K562 (cell line): ENCODE measurements at regions not wholly inside any gene's neighbourhood (a gene's known extent, or its start where the extent isn't known, plus 50 kb on each side); places are given as distances from the start of the nearest gene placed in this dataset.

Source experiments
- CAMTA2 ChIP-seq: fragments of 250-450 bp; sonication (Bioruptor Pico); conservative IDR thresholded peaks from 2 replicates; pipeline ENCODE4 v1.5.1; 2022
- CBFA2T2 ChIP-seq: fragments of 450-650 bp; conservative IDR thresholded peaks from 2 replicates; pipeline ENCODE4 v1.6.1; 2017; ENCODE audit warnings: mild to moderate bottlenecking
- HMG20B ChIP-seq: fragments of 250-450 bp; sonication (Bioruptor Pico); IDR thresholded peaks from 2 replicates; pipeline ENCODE4 v1.5.0; 2021; ENCODE audit warnings: mild to moderate bottlenecking
- JUN ChIP-seq, 2 experiments: sonication (generic) in 1 of 2; formaldehyde crosslinking in 1 of 2; IDR thresholded peaks; 2 replicates each; pipeline versions ENCODE4 v1.6.1 to v1.8.0; 2012 to 2022; ENCODE audit warnings: borderline replicate concordance in 2 of 2, mild to moderate bottlenecking in 2 of 2, improper control_type of control experiment in 1 of 2, low read depth in 1 of 2, low read length in 1 of 2, missing genetic modification reagents in 1 of 2
- NFE2L1 ChIP-seq: fragments of 450-650 bp; IDR thresholded peaks from 2 replicates; pipeline ENCODE4 v1.6.1; 2016; ENCODE audit warnings: missing genetic modification characterization, low read depth, mild to moderate bottlenecking, missing compliant biosample characterization, moderate library complexity, borderline replicate concordance
- PHF21A ChIP-seq: fragments of 450-650 bp; IDR thresholded peaks from 2 replicates; pipeline ENCODE4 v1.6.1; 2017; ENCODE audit warnings: low read depth, borderline replicate concordance
- ZNF23 ChIP-seq: fragments of 250-450 bp; sonication (Bioruptor Pico); IDR thresholded peaks from 2 replicates; pipeline ENCODE4 v1.4.0; 2020; ENCODE audit warnings: mild to moderate bottlenecking
- TF ChIP-seq, protein P1 (sequence below): fragments of 150-350 bp; IDR thresholded peaks from 2 replicates; pipeline ENCODE4 v1.6.1; 2014; ENCODE audit warnings: low read depth, mild to moderate bottlenecking, low read length, borderline replicate concordance

DNA sequence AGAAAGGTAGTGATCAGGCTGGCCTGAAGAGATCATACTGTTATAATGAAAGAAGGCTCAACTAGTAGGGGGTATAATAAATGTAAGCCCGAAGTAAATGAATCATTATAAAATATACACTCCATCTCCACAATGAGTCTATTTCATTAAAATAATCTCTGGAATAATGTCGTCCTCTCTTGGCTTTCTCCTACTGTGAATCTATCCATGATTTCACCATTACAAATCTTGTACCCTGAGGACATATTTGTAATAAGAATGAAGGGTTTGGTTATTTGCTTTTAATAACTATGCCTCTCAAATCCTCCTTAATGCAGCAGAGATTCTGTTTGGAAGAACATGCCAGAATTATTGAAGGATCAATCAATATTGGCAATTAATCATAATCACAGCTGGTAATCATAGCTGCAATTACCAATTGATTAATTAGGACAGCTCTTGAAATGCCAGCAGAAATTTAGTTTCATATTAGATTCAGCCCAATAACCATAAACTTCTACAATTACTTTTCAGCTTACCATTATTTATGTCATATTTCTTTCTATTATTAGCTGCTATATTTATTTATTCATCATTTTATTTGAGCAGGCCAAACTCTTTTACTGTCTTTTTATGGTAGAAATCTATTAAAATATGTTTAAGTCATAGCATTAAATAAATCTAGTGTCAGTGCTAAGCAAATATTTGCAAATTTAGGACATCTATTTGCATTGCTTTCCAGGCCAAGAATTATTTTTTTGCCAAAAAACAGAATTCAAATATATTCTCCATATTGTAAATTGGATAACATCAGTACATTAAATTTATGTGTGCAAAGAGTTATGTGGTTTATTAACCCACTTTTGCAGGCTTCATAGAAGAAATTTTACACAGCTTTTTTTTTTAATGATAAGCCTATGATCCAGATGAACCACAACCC is 588.4 kb upstream of the LRRC4C start (continued):
- TF ChIP-seq CAMTA2 (no peak), NFE2L1 (no peak), JUN (IDR thresholded peaks at IDR 0.05; ENCODE audit: borderline replicate concordance, low read depth, low read length) (no peak), JUN (CRISPR knock-in tag; IDR thresholded peaks at IDR 0.05; ENCODE audit: borderline replicate concordance) (no peak), PHF21A (no peak), CBFA2T2 (no peak), HMG20B (CRISPR knock-in tag) (no peak), ZNF23 (CRISPR knock-in tag) (no peak)
- TF ChIP-seq, protein P1, sequence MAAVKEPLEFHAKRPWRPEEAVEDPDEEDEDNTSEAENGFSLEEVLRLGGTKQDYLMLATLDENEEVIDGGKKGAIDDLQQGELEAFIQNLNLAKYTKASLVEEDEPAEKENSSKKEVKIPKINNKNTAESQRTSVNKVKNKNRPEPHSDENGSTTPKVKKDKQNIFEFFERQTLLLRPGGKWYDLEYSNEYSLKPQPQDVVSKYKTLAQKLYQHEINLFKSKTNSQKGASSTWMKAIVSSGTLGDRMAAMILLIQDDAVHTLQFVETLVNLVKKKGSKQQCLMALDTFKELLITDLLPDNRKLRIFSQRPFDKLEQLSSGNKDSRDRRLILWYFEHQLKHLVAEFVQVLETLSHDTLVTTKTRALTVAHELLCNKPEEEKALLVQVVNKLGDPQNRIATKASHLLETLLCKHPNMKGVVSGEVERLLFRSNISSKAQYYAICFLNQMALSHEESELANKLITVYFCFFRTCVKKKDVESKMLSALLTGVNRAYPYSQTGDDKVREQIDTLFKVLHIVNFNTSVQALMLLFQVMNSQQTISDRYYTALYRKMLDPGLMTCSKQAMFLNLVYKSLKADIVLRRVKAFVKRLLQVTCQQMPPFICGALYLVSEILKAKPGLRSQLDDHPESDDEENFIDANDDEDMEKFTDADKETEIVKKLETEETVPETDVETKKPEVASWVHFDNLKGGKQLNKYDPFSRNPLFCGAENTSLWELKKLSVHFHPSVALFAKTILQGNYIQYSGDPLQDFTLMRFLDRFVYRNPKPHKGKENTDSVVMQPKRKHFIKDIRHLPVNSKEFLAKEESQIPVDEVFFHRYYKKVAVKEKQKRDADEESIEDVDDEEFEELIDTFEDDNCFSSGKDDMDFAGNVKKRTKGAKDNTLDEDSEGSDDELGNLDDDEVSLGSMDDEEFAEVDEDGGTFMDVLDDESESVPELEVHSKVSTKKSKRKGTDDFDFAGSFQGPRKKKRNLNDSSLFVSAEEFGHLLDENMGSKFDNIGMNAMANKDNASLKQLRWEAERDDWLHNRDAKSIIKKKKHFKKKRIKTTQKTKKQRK: no peak
